Ovary (tissue), 3 donors: ENCODE measurements at regions not wholly inside any gene's neighbourhood (a gene's known extent, or its start where the extent isn't known, plus 50 kb on each side); places are given as distances from the start of the nearest gene placed in this dataset.

Source experiments
- CTCF ChIP-seq, 3 donors: fragments of 450-650 bp in 2 of 3; fragments of 200-600 bp in 1 of 3; IDR thresholded peaks; one replicate each; pipeline versions ENCODE4 v1.5.1 to v1.8.0; 2016 to 2022; ENCODE audit warnings: antibody characterized with exemption in 3 of 3, mild to moderate bottlenecking in 1 of 3
- EP300 ChIP-seq: sonication (generic); formaldehyde crosslinking; IDR thresholded peaks from one replicate; pipeline ENCODE4 v1.6.1; 2017; ENCODE audit warnings: antibody characterized with exemption
- POLR2A ChIP-seq: fragments of 450-650 bp; IDR thresholded peaks from one replicate; pipeline ENCODE4 v1.6.1; 2017; ENCODE audit warnings: antibody characterized with exemption, mild to moderate bottlenecking, moderate library complexity
- donor health status: DM: no; HTN: no; CAD: no.

GRCh38 chr15:93730724-93731123 is 500.6 kb upstream of the MCTP2 start:
- no peak for TF ChIP-seq CTCF (IDR thresholded peaks at IDR 0.05)
- no peak for TF ChIP-seq POLR2A
- TF ChIP-seq EP300: no peak
